Neutrophil (primary cell): ENCODE measurements at regions not wholly inside any gene's neighbourhood (a gene's known extent, or its start where the extent isn't known, plus 50 kb on each side); places are given as distances from the start of the nearest gene placed in this dataset.

Experiments used
- H3K27ac ChIP-seq: fragments of 200-600 bp; sonication (generic); 2 replicates; pipeline ENCODE4 v1.5.1; 2016; ENCODE audit warnings: mild to moderate bottlenecking, moderate library complexity
- H3K27me3 ChIP-seq: fragments of 200-600 bp; sonication (generic); 2 replicates; pipeline ENCODE4 v1.6.0; 2016; ENCODE audit warnings: mild to moderate bottlenecking
- H3K36me3 ChIP-seq: fragments of 200-600 bp; sonication (generic); 2 replicates; pipeline ENCODE4 v1.5.1; 2017
- H3K4me1 ChIP-seq, 2 experiments: fragments of 200-600 bp in 1 of 2; sonication (generic) in 1 of 2; 1 replicate in 1 of 2; 2 replicates in 1 of 2; pipeline versions ENCODE4 v1.5.1 to v1.6.1; 2013 to 2016; ENCODE audit warnings: low read depth in 1 of 2, low read length in 1 of 2, mild to moderate bottlenecking in 1 of 2, moderate library complexity in 1 of 2; ENCODE audit not compliant: control insufficient read depth in 1 of 2, insufficient read depth in 1 of 2
- H3K4me3 ChIP-seq, 2 experiments: fragments of 200-600 bp in 1 of 2; sonication (generic) in 1 of 2; 1 replicate in 1 of 2; 2 replicates in 1 of 2; pipeline ENCODE4 v1.5.1; 2013 to 2016; ENCODE audit warnings: low read depth in 1 of 2, low read length in 1 of 2, mild to moderate bottlenecking in 1 of 2, moderate library complexity in 1 of 2
- H3K9me3 ChIP-seq: fragments of 200-600 bp; sonication (generic); 2 replicates; pipeline ENCODE4 v1.5.1; 2016
- TF ChIP-seq, protein P1 (sequence below): fragments of 200-600 bp; sonication (generic); IDR thresholded peaks from 2 replicates; pipeline ENCODE4 v1.5.1; 2016; ENCODE audit warnings: antibody characterized with exemption

DNA sequence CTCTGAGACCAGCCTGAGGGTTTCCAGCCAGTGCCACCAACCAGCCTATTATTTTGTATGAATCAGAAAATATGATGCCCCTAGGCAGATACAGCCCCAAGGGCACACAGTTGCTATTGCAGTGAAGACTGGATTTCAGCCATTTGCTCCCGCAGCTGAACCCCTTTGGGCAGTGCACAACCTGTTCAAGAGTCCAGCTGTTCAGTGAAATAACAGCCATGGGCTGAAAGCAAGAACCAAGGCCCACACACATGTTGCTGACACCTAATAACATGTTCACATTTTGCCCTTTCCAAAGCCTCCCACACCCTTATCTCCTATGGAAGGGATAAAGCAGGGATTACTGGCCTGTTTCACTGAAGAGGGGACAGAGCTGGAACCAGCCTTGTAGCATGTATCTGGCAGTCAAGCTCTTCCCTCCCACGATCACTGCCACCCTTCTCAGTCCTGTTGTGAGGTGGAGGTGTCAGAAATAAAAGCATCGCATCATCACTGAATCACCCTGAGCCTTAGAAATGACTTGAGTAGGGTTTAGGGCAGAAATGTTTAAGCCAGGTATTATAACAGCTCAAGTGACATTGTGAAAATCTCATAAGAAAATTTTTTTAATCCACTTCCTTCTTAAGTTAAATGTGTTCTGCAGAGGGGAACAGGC lies 137.1 kb upstream of the FSTL4 start:
- no peaks in the 10 kb centered on the region for H3K36me3 ChIP-seq
- no peak overlapping the region for H3K27ac ChIP-seq
- no peak overlapping the region for H3K4me3 ChIP-seq
- H3K27me3 ChIP-seq = no peaks in the 10 kb centered on the region
- H3K9me3 ChIP-seq = no peaks in the 10 kb centered on the region
- TF ChIP-seq, protein P1, sequence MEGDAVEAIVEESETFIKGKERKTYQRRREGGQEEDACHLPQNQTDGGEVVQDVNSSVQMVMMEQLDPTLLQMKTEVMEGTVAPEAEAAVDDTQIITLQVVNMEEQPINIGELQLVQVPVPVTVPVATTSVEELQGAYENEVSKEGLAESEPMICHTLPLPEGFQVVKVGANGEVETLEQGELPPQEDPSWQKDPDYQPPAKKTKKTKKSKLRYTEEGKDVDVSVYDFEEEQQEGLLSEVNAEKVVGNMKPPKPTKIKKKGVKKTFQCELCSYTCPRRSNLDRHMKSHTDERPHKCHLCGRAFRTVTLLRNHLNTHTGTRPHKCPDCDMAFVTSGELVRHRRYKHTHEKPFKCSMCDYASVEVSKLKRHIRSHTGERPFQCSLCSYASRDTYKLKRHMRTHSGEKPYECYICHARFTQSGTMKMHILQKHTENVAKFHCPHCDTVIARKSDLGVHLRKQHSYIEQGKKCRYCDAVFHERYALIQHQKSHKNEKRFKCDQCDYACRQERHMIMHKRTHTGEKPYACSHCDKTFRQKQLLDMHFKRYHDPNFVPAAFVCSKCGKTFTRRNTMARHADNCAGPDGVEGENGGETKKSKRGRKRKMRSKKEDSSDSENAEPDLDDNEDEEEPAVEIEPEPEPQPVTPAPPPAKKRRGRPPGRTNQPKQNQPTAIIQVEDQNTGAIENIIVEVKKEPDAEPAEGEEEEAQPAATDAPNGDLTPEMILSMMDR = no peak
- no peaks in the 10 kb centered on the region for H3K4me1 ChIP-seq

DNA sequence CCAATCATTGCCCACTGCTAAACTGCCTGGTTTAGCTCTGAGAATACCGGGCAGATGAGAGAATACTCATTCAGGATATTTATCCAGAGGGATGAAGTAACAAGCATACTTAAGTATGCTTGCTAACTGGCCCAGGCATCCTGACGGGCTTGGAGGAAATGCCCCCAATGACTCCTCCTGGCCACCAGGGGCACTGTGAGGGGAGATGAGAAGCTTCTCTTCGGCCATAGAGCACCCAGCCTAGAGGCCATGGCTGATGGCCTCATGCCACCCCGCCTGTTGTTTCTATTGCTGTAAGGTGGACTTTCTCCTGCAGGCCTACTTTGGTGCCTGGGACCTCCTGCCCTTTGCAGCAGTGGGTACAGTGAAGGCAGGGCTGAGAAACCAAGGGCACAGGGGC lies 134.5 kb upstream of the FSTL4 start:
- Histone ChIP-seq H3K9me3 (no peaks in the 10 kb centered on the region), H3K36me3 (no peaks in the 10 kb centered on the region), H3K4me3 (no peak overlapping the region), H3K27me3 (no peaks in the 10 kb centered on the region), H3K27ac (no peak overlapping the region), H3K4me1 (no peaks in the 10 kb centered on the region)
- TF ChIP-seq, protein P1 = no peak

DNA sequence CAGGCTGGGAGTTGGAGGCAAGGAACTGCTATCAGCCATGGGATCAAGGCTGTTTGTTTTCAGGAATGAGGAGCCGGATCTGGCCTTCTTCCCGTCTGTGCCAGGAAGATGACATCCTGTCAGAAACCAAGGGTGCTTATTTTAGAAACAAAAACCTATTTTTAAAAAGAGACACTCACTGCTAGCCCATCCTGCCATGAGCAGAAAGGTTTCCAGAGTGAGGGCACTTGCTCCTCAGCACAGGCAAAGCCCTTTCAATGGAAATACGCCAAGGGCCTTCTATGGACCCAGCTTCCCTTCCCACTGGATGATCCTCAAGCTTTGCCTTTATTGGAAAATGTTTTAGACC lies 132.6 kb upstream of the FSTL4 start:
- Histone ChIP-seq H3K36me3 (no peaks in the 10 kb centered on the region), H3K27ac (no peak overlapping the region), H3K4me1 (no peaks in the 10 kb centered on the region), H3K27me3 (no peaks in the 10 kb centered on the region), H3K9me3 (no peaks in the 10 kb centered on the region), H3K4me3 (no peak overlapping the region)
- TF ChIP-seq, protein P1 = no peak

DNA sequence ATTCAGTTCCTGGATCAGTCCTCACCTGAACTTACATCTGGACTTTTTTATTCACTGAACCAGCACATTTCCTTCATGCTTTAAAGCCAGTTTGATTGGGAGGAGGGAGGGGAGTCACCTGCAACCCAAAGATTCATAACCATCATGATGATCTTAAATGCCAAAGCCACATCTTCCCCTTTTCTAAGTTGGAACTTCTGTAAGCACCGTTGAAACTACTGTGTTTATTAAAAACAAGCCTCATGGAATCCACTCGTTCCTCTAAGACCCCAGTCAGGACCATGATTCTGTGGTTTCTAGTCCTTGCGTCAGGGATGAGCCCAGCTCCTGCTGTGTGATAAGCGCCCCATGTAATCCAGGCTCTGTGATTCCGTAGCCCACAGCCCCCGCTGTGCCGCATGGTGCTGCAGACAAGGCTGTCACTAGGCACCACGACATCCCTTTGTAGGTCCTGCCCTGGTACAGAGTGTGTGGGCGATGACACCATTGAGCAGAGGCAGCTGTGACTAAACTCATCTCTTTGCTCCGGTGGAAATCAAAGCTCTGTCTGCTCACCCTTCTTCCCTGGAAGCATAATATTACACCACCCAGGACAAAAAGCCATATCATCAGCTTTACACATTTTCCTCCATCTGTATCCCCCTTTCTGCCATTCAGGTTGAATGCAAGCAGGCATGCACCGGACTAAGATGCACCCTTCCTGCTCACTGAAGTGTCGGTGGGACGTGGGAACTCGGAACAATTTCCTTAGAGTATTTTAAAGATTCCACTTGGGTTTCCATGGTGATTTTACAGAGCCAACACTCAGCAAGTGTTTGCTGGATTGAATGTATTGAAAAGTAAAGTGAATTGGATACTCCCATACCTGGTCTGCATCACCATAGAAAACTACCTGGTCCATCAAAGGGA lies 132.0 kb upstream of the FSTL4 start:
- Histone ChIP-seq H3K9me3 (no peaks in the 10 kb centered on the region), H3K27me3 (no peaks in the 10 kb centered on the region), H3K36me3 (no peaks in the 10 kb centered on the region), H3K27ac (no peak overlapping the region), H3K4me1 (no peaks in the 10 kb centered on the region), H3K4me3 (no peak overlapping the region)
- TF ChIP-seq, protein P1 = no peak

DNA sequence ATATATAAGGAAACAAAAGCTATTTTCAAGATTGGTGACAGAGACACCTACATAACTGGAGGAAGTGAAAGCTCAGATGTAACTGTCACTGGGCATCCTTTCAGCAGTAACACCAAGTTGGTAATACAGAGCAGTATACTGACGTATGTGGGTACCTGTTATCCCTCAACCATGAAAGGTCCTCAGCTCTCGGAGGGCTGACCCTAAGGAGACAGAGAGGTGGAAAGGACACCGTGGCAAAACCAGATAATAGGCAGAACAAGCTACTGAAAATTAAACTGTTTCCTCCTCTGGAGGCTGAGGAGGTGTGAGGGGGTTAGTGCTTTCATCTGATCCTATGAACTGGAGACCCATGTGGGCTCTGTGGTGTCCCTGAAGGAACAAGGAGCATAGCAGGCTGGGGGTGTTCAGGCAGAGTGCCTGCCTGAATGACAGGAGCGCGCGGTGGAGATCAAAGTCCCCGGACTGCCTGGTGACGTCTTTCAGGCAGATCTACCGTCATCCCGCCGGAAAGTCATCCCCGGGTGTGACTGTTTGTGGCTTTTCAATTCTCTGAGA lies 130.2 kb upstream of the FSTL4 start:
- H3K27me3 ChIP-seq = no peaks in the 10 kb centered on the region
- H3K27ac ChIP-seq = no peak overlapping the region
- H3K9me3 ChIP-seq = no peaks in the 10 kb centered on the region
- no peaks in the 10 kb centered on the region for H3K36me3 ChIP-seq
- no peak overlapping the region for H3K4me3 ChIP-seq
- no peaks in the 10 kb centered on the region for H3K4me1 ChIP-seq
- TF ChIP-seq, protein P1 = no peak
